HEK293T (cell line): ENCODE measurements at regions not wholly inside any gene's neighbourhood (a gene's known extent, or its start where the extent isn't known, plus 50 kb on each side); places are given as distances from the start of the nearest gene placed in this dataset.

ENCODE experiments used
- ARNT ChIP-seq: fragments of 450-650 bp; IDR thresholded peaks from 2 replicates; pipeline ENCODE4 v1.6.1; 2017; ENCODE audit warnings: mild to moderate bottlenecking
- BHLHE40 ChIP-seq: fragments of 450-650 bp; IDR thresholded peaks from 2 replicates; pipeline ENCODE4 v1.6.1; 2016; ENCODE audit warnings: mild to moderate bottlenecking, moderate library complexity, borderline replicate concordance
- ELF4 ChIP-seq: fragments of 450-650 bp; IDR thresholded peaks from 2 replicates; pipeline ENCODE4 v1.6.1; 2017; ENCODE audit warnings: antibody characterized with exemption
- FOXA1 ChIP-seq: fragments of 450-650 bp; IDR thresholded peaks from 2 replicates; pipeline ENCODE4 v1.6.1; 2016; ENCODE audit warnings: mild to moderate bottlenecking
- FOXK2 ChIP-seq: fragments of 450-650 bp; IDR thresholded peaks from 2 replicates; pipeline ENCODE4 v1.6.1; 2016; ENCODE audit warnings: mild to moderate bottlenecking
- FOXM1 ChIP-seq: fragments of 450-650 bp; IDR thresholded peaks from 2 replicates; pipeline ENCODE4 v1.6.1; 2017; ENCODE audit warnings: mild to moderate bottlenecking, borderline replicate concordance
- HDGF ChIP-seq: fragments of 450-650 bp; IDR thresholded peaks from 2 replicates; pipeline ENCODE4 v1.6.1; 2017; ENCODE audit warnings: antibody characterized with exemption, borderline replicate concordance
- L3MBTL2 ChIP-seq: fragments of 450-650 bp; conservative IDR thresholded peaks from 2 replicates; pipeline ENCODE4 v1.6.1; 2016; ENCODE audit warnings: mild to moderate bottlenecking
- NFRKB ChIP-seq: fragments of 450-650 bp; IDR thresholded peaks from 2 replicates; pipeline ENCODE4 v1.6.1; 2016; ENCODE audit warnings: mild to moderate bottlenecking, moderate library complexity
- SP1 ChIP-seq: fragments of 450-650 bp; IDR thresholded peaks from 2 replicates; pipeline ENCODE4 v1.6.1; 2017
- ZNF384 ChIP-seq: fragments of 450-650 bp; IDR thresholded peaks from 2 replicates; pipeline ENCODE4 v1.6.1; 2016
- TF ChIP-seq, protein P1 (sequence below): fragments of 450-650 bp; IDR thresholded peaks from 2 replicates; pipeline ENCODE4 v1.6.1; 2016

DNA sequence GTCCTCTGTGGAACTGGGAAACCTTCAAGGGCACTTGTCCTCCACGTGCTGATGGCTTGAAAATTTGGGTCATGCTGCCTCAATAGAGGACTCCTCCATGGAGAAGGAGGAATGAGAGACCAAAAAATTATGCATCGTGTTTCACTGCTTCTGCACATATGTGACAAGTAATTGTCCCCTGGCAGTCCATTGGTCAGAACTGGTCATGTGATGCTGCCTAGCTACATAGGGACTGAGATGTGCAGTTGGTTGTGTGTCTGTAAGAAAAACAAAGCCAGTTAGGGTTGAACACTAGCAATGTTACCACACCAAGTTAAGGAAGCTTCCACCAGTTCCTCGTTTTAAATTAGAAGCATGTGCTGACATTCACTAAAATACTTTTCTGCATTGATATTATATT is 201.9 kb upstream of the ANKH start:
- TF ChIP-seq FOXA1, result no peak
- no peak for TF ChIP-seq L3MBTL2
- TF ChIP-seq ELF4, result no peak
- no peak for TF ChIP-seq FOXM1
- no peak for TF ChIP-seq NFRKB
- TF ChIP-seq, protein P1, sequence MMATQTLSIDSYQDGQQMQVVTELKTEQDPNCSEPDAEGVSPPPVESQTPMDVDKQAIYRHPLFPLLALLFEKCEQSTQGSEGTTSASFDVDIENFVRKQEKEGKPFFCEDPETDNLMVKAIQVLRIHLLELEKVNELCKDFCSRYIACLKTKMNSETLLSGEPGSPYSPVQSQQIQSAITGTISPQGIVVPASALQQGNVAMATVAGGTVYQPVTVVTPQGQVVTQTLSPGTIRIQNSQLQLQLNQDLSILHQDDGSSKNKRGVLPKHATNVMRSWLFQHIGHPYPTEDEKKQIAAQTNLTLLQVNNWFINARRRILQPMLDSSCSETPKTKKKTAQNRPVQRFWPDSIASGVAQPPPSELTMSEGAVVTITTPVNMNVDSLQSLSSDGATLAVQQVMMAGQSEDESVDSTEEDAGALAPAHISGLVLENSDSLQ, result no peak
- no peak for TF ChIP-seq ARNT
- no peak for TF ChIP-seq HDGF
- TF ChIP-seq FOXK2, result no peak
- TF ChIP-seq SP1, result no peak
- no peak for TF ChIP-seq BHLHE40
- no peak for TF ChIP-seq ZNF384
